Parathyroid adenoma (tissue), 2 donors: ENCODE measurements at regions not wholly inside any gene's neighbourhood (a gene's known extent, or its start where the extent isn't known, plus 50 kb on each side); places are given as distances from the start of the nearest gene placed in this dataset.

Experiments
- H2AFZ ChIP-seq: fragments of 300-600 bp; sonication (generic); one replicate; pipeline ENCODE4 v1.7.0; 2017; ENCODE audit warnings: antibody characterized with exemption, mild to moderate bottlenecking
- H3K27ac ChIP-seq: fragments of 300-600 bp; sonication (generic); one replicate; pipeline ENCODE4 v1.7.0; 2017
- H3K27me3 ChIP-seq: fragments of 300-600 bp; sonication (generic); one replicate; pipeline ENCODE4 v1.7.0; 2017; ENCODE audit warnings: low read length; ENCODE audit not compliant: control insufficient read depth, insufficient read depth
- H3K36me3 ChIP-seq: fragments of 300-600 bp; sonication (generic); one replicate; pipeline ENCODE4 v1.7.0; 2017; ENCODE audit warnings: low read length; ENCODE audit not compliant: control insufficient read depth, insufficient read depth
- H3K4me1 ChIP-seq: fragments of 300-600 bp; sonication (generic); one replicate; pipeline ENCODE4 v1.7.0; 2017; ENCODE audit warnings: control low read depth
- H3K4me2 ChIP-seq: fragments of 300-600 bp; sonication (generic); one replicate; pipeline ENCODE4 v1.7.0; 2017; ENCODE audit warnings: low read length
- H3K4me3 ChIP-seq: fragments of 300-600 bp; sonication (generic); one replicate; pipeline ENCODE4 v1.7.0; 2017; ENCODE audit warnings: low read depth, low read length
- H3K79me2 ChIP-seq: fragments of 300-600 bp; sonication (generic); one replicate; pipeline ENCODE4 v1.7.0; 2017; ENCODE audit warnings: control low read depth
- H3K9ac ChIP-seq: fragments of 300-600 bp; sonication (generic); one replicate; pipeline ENCODE4 v1.7.0; 2017; ENCODE audit warnings: mild to moderate bottlenecking
- H3K9me3 ChIP-seq: fragments of 300-600 bp; sonication (generic); one replicate; pipeline ENCODE4 v1.7.0; 2017; ENCODE audit warnings: low read length; ENCODE audit not compliant: control insufficient read depth
- TF ChIP-seq, protein P1 (sequence below): fragments of 300-600 bp; sonication (generic); IDR thresholded peaks from one replicate; pipeline ENCODE4 v1.7.0; 2017; ENCODE audit warnings: antibody characterized with exemption, mild to moderate bottlenecking
- donor health status: primary hyperparathyroidism.

DNA sequence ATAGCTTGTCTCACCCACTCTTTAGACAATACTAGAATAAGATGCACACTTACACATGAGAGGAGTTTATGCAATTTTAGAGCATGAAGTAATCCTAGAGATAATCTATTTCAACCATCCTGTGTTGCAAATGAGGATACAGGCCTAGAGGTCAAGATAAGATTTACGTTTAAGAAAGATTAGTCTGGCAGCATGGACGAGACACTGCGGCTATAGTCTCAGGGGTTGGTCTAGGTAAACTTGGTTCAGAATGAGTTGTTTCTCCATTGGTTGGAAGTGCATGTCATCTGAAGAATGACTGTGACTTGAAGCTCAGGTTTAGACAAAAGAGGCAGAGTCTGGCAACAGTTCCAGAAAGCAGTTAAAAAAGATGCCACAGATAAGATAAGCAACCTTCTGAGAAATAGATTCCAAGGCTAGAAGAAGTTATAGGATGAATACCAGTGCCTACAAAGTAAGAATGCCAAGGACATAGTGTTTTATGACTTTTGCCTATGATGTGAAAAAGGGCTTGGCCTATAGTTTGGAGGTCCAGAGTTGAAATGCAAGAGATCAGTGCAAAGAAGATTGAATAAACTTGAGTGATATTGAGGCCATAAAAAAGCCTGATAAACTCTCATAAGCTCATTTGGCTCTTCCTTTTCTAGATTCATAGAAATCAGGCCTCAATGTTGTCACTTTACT, 631.0 kb downstream of the SQOR start:
- Histone ChIP-seq H3K79me2 (no peaks in the 10 kb centered on the region), H3K36me3 (no peaks in the 10 kb centered on the region), H3K4me3 (no peak overlapping the region), H3K4me1 (no peaks in the 10 kb centered on the region), H2AFZ (no peak overlapping the region), H3K27me3 (no peaks in the 10 kb centered on the region), H3K4me2 (no peak overlapping the region), H3K9me3 (no peaks in the 10 kb centered on the region), H3K9ac (no peak overlapping the region), H3K27ac (no peak overlapping the region)
- TF ChIP-seq, protein P1, sequence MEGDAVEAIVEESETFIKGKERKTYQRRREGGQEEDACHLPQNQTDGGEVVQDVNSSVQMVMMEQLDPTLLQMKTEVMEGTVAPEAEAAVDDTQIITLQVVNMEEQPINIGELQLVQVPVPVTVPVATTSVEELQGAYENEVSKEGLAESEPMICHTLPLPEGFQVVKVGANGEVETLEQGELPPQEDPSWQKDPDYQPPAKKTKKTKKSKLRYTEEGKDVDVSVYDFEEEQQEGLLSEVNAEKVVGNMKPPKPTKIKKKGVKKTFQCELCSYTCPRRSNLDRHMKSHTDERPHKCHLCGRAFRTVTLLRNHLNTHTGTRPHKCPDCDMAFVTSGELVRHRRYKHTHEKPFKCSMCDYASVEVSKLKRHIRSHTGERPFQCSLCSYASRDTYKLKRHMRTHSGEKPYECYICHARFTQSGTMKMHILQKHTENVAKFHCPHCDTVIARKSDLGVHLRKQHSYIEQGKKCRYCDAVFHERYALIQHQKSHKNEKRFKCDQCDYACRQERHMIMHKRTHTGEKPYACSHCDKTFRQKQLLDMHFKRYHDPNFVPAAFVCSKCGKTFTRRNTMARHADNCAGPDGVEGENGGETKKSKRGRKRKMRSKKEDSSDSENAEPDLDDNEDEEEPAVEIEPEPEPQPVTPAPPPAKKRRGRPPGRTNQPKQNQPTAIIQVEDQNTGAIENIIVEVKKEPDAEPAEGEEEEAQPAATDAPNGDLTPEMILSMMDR: no peak

DNA sequence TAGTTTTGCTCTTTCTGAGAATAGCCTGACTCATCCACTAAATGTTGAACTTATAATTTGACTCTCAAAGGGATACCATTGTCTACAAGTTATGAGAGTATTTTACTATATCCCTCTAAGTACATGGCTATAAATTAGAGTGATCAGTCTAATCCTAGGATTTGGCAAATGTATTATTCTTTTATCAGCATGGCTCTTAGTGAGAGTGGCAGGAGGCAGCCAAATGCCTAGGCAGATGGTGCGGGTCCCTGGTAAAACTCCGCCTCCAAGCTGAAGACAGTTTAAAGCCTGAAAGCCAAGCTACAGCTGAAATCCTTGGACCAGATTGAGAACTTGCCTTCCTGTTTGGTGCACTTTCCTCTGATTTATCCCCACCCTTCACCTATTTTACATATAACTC, 631.8 kb downstream of the SQOR start:
- H3K27me3 ChIP-seq: no peaks in the 10 kb centered on the region
- no peak overlapping the region for H3K27ac ChIP-seq
- TF ChIP-seq, protein P1: no peak
- H3K9me3 ChIP-seq: no peaks in the 10 kb centered on the region
- H3K4me2 ChIP-seq: no peak overlapping the region
- H3K79me2 ChIP-seq: no peaks in the 10 kb centered on the region
- no peaks in the 10 kb centered on the region for H3K36me3 ChIP-seq
- H3K4me1 ChIP-seq: no peaks in the 10 kb centered on the region
- H2AFZ ChIP-seq: no peak overlapping the region
- no peak overlapping the region for H3K4me3 ChIP-seq
- no peak overlapping the region for H3K9ac ChIP-seq

DNA sequence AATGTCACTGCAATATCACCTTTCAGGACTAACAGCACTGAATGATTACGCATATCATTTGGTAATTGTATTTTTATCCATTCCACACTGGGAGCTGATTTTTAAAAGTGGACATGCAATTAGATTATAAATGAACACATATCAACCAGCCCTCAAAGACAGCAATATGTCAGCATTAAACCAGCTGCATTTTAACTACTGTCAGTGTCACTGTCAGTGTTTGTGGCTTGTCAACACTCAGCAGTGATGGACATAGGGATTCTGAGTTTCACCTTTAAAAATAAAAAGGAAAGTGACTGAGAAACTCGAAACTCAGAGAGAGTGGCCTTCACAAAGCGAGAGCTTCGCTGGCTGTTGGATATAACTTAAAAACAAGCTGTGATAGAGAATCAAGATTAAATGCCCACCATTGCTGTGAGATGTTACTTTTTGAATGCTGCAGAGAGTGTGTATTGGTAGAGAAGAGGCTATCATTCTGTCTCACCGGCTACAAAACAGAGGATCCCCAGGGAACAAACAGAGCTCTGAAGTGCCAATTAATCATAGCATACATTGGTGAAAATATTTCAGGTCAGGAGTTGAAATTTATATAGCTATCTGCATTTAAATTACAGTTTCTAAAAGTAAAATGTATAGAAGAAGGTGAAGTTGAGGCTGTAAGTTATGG, 635.8 kb downstream of the SQOR start:
- H3K27ac ChIP-seq: no peak overlapping the region
- no peak overlapping the region for H2AFZ ChIP-seq
- H3K4me1 ChIP-seq: no peaks in the 10 kb centered on the region
- no peak overlapping the region for H3K4me2 ChIP-seq
- no peaks in the 10 kb centered on the region for H3K27me3 ChIP-seq
- H3K4me3 ChIP-seq: no peak overlapping the region
- no peaks in the 10 kb centered on the region for H3K36me3 ChIP-seq
- no peaks in the 10 kb centered on the region for H3K79me2 ChIP-seq
- no peak overlapping the region for H3K9ac ChIP-seq
- H3K9me3 ChIP-seq: no peaks in the 10 kb centered on the region
- TF ChIP-seq, protein P1: no peak

DNA sequence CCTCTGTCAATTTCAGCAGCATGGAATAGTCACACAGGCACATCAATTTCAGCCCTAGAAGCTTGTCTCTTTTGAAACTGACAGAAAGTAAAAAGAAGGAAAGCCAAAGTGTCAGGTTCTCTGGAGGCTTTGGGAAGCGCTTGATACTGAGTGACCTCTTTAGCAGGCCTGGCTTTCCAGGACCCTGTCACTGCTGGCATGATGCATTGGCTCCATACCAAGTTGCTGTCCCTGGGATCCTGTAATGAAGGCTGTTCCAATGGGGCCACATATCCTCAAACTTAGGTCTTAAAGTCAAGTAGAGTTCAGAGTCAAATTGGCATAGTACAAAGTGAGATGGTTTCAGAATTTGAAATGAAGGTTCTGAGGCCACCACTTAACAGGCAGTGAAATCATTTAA, 640.9 kb downstream of the SQOR start:
- no peak overlapping the region for H3K27ac ChIP-seq
- H3K9ac ChIP-seq: no peak overlapping the region
- TF ChIP-seq, protein P1: no peak
- no peak overlapping the region for H3K4me3 ChIP-seq
- H2AFZ ChIP-seq: no peak overlapping the region
- H3K79me2 ChIP-seq: no peaks in the 10 kb centered on the region
- no peaks in the 10 kb centered on the region for H3K27me3 ChIP-seq
- H3K4me1 ChIP-seq: no peaks in the 10 kb centered on the region
- H3K4me2 ChIP-seq: no peak overlapping the region
- H3K9me3 ChIP-seq: no peaks in the 10 kb centered on the region
- no peaks in the 10 kb centered on the region for H3K36me3 ChIP-seq

DNA sequence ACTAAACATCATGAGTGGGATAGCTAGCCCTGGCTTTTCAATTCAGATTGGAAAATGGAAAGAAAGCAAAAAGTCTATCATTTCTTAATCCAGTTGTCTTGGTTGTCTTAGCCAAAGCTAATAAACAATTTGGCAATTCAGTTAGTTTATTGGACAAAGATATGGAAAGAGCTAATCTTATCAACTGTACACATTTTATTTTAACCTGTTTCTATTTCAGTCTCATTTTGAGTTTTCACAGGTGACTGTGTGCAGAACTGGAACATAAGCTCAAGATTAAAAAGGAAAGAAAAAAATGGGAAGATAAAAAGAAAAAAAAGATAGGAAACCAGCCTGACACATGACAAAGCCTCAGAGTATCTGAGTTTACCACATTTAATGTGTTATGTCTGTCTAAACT, 642.6 kb downstream of the SQOR start:
- Histone ChIP-seq H3K4me2 (no peak overlapping the region), H3K4me3 (no peak overlapping the region), H3K9ac (no peak overlapping the region), H3K4me1 (no peaks in the 10 kb centered on the region), H3K9me3 (no peaks in the 10 kb centered on the region), H3K36me3 (no peaks in the 10 kb centered on the region), H3K27ac (no peak overlapping the region), H3K27me3 (no peaks in the 10 kb centered on the region), H3K79me2 (no peaks in the 10 kb centered on the region), H2AFZ (no peak overlapping the region)
- TF ChIP-seq, protein P1: no peak
